Hematopoietic multipotent progenitor cell treated with erythropoietin and hydrocortisone succinate and interleukin-3 and kit ligand, for 8 days (in vitro differentiated cells): ENCODE measurements at regions not wholly inside any gene's neighbourhood (a gene's known extent, or its start where the extent isn't known, plus 50 kb on each side); places are given as distances from the start of the nearest gene placed in this dataset.
"Not testable (repeated sequence)": the region's sequence is repeated elsewhere in the genome, so short reads cannot be mapped to it uniquely, and the experiment has no call there.

Experiments
- DNase-seq: peaks from one replicate; pipeline ENCODE4 v3.0.0-alpha.2; 2015

GRCh38 chr13:80897641-80898040 is 556.7 kb upstream of the SPRY2 start:
- DNase-seq: peak; percentile 17

DNA sequence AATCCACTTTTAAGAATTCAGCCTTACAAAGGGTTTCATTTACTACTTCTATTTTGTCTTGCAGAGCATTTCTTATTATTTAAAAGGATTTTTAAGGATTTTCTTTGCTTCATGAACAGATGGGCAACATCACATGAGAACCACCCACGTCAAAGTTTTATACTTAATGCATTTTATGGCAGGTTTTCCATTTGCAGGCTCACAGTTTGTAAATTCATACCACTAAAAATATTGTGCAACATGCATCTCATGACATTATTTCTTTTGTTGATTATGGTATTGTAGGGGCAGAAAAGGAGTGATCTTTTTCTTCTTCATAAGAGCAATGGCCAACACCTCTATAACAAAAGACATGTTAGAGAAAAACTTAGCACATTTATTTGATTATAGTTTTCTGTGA is 554.0 kb upstream of the SPRY2 start:
- DNase-seq: no peak

- no peak for DNase-seq
These were observed 548.9 kb upstream of the SPRY2 start for GRCh38 chr13:80889829-80890228.

- no peak for DNase-seq
These were observed 547.5 kb upstream of the SPRY2 start for GRCh38 chr13:80888390-80888789.

DNA sequence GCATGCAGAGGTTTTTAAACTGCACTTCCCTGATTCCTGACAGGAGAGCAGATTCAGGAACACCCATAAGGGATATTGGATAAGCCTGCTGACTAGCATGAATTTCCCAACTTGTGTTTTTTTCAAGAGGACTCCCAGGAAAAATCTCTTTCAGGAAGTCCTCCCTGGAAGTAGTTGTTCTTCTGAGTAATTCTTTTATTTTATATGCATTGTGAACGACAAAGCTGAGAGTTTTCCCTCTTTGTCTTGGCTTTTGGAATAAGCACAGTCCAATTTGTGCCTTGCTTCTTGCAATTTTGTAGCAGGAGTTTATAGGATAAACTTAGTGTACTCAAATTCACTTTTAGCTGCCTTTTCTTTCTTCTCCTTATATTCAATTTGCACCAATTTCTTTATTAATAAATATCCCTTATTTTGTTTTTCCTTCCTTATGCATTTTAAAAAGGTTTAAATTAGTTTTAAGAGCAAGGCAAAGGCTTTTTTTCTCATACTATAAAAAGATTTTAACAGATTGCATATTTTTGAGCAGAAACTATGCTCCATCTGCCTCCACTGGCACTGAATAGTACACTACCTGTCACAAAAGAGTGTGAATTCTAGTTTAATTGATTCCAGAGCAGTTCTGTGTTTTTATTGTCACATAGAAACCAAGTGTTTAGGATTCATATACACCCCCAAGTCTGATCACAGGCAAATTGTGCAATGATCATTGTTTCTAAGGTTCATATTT is 543.3 kb upstream of the SPRY2 start:
- no peak for DNase-seq

DNA sequence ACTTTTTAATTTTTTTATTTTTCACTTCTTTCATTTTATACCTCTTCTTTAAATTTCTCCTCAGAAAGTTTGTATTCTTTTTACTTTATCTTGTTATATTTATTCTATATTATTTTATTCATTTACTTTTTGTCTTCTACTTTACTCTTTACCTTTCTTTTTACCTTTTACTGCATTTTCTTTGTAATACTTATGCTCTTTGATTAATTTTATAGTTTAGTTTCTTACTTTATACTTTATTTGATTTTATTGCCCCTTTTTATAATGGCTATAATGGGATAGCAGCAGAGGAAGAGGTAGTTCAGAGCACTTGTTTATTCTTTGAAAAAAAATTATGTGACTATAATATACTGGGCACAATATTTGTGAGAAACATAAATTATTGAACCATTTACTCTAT is 542.6 kb upstream of the SPRY2 start:
- DNase-seq: no peak

GRCh38 chr13:80881942-80882445 is 541.1 kb upstream of the SPRY2 start:
- no peak for DNase-seq

- no peak for DNase-seq
These were observed 540.6 kb upstream of the SPRY2 start for GRCh38 chr13:80881495-80881894.

DNA sequence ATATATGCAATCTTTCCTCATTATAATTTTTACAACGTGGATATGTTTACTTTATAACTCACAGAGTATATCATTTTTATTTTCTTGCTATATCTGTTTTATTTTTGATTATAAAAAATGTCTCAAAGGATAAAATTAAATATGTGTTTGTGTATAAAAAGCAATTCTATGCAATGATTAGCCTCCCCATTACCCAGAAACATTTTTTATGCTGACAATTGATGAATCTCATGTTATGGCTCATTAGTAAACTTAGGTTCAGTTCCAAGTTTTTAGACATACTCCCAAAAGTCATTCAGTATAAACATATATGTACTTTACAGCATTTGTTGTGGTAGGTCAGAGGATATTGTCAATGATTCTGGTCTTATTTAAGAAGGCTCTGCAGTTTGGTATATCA is 540.1 kb upstream of the SPRY2 start:
- no peak for DNase-seq

DNA sequence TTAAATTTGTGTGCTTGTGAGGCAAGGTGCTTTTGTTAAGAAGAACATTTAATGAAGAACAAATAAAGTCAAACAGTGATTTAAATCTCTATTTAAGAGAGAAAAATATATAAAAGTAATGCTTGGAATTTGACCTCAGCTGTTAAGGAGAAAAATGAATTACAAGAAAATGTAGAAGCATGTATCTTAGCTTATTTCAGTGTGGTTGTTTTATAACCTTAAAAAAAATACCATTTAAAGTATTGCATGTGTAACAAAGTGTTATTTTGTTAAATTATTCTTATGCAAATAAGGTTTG is 537.0 kb upstream of the SPRY2 start:
- no peak for DNase-seq

GRCh38 chr13:80877209-80877943 is 536.5 kb upstream of the SPRY2 start:
- DNase-seq: no peak

- DNase-seq: peak; percentile 14
These were observed 532.7 kb upstream of the SPRY2 start for GRCh38 chr13:80873589-80873988.

- not testable (repeated sequence) for DNase-seq
These were observed 531.0 kb upstream of the SPRY2 start for GRCh38 chr13:80871971-80872370.

DNA sequence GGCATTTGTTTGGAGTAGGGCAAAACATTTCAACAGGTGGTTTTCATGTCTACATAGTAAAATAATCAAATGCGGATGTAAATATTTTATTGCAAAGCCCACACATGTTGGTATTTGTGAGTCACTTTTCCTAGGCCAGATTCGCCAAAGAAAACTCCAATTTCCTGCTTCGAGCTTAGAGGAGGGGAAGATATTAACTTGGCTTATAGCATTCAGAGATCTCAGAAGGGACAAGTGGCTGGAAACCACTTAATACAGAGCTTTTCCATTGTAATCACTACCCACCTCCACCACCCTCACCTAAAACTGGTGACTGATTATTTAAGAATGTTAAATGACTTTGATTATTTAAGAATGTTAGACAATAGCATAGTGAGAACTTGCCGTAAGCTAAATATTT is 530.6 kb upstream of the SPRY2 start:
- DNase-seq: no peak

DNA sequence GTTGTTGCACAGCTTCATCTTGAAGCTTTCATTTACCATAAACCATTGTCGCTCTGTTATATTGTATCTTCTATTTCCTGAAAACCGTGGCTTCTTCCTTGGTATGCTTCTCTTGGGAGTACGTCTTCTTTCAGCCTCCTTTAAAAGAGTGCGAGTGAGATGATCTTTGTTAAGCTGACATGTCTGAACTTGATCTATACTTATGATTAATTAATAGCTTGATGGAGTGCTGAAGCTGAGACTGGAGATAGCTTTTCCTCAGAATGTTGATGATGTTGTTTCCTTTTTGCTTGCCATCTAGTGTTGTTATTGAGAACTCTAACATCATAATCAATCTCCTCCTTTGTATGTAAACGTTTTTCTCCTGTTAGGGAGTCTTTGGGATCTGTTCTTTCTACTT is 529.3 kb upstream of the SPRY2 start:
- no peak for DNase-seq

DNA sequence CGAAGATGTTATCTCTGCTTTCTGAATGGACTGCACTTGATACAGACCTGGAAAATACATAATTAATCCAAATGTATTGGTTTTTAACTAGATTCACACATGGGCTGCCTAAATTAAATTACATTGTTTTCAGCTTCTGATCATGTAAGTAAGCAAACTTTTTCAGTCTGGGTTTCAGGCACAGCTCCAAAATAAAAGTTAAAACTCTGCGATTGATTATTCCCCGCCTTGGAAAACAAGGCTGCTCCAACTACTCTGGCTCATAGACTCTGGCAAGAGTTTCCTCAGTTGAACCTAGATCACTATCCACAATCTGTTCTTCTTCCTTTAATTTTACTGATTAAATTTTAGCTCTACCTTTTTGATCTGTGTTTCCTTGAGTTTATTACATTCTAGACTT is 526.0 kb upstream of the SPRY2 start:
- no peak for DNase-seq

GRCh38 chr13:80865329-80865728 is 524.4 kb upstream of the SPRY2 start:
- no peak for DNase-seq

- DNase-seq: no peak
These were observed 521.5 kb upstream of the SPRY2 start for GRCh38 chr13:80862456-80862855.

DNA sequence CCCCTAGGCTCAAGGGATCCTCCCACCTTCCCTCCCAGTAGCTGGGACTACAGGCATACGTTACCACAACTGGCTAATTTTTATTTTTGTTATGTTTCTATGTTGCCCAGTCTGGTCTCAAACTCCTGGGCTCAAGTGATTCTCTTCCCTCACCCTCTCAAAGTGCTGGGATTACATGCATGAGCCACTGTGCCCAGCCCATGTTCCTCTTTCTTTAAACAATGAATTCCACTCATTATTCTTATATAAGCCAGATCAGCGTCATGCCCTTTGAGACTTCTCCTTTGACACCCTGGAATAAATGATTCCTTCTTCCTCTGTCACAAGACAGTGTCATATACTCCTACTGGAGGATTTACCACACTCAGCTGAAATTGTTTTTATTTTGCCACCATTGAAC is 519.9 kb upstream of the SPRY2 start:
- no peak for DNase-seq

DNA sequence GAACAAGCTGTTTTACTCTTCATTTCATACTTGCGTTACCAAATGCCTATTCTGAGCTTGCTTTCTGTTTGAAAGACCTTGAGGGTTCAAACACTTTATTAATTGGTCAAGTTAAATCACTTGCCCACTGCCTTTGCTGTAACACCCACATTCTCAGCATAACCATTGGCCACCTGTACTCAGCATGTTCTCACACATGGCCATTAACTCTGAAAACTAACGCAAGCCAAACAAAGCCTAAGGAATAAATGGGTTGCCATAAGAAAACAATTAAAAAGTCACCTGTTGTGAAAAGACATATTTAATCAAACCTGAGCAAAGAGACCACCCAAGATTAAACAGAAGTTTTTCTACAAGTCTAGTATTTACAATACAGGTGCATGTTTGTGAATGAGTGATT is 517.2 kb upstream of the SPRY2 start:
- no peak for DNase-seq

- no peak for DNase-seq
These were observed 516.4 kb upstream of the SPRY2 start for GRCh38 chr13:80857321-80857720.

- no peak for DNase-seq
These were observed 509.8 kb upstream of the SPRY2 start for GRCh38 chr13:80850771-80851170.

DNA sequence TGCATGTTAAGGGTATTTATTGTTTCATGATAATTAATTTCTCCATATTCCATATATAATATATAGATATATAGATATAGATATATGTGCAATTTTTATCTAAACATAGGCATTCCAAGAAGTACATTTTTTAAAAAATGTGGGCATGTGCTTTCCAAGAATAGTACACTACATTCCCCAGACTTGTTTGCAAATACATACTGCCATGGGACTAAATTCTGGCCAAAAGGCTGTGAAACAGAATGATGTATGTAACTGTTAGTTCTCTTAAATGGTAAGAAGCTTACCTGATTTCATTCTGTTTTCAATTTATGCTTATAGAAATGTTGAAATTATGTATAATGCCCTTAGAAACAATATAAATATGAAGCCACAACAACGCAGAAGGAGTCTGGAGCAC is 503.2 kb upstream of the SPRY2 start:
- no peak for DNase-seq

DNA sequence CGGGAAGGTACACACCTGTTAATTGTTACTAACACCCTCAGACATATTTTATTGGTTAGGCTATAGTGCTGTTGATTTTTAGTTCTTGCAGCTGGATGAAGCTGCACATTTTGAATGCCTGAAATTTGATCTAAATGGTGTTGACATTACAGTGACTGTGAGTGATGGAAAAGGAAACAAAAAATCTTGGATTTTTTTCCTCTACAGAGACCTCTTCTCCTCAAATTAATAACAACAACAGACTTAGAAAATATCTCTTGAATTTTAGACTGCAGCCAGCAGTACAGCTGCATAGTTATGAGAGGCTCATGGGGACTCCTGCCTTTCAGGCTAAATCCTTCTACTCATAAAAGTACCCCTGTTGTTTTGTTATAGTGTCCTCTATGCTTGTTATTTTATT is 500.5 kb upstream of the SPRY2 start:
- no peak for DNase-seq
